Transverse colon (tissue), 4 donors: ENCODE measurements at regions not wholly inside any gene's neighbourhood (a gene's known extent, or its start where the extent isn't known, plus 50 kb on each side); places are given as distances from the start of the nearest gene placed in this dataset.

Experiments used
- DNase-seq: peaks from one replicate; pipeline ENCODE4 v3.0.0-alpha.2; 2019
- H3K27ac ChIP-seq, 4 donors: fragments of 200-600 bp; sonication (generic); 2 replicates each; pipeline ENCODE4 v1.5.1; 2016 to 2018; ENCODE audit warnings: inconsistent platforms in 4 of 4
- H3K27me3 ChIP-seq: fragments of 200-600 bp; sonication (generic); 2 replicates; pipeline ENCODE4 v1.5.1; 2017; ENCODE audit warnings: inconsistent platforms
- H3K36me3 ChIP-seq, 4 donors: fragments of 200-600 bp; sonication (generic); 2 replicates each; pipeline ENCODE4 v1.5.1; 2017 to 2019; ENCODE audit warnings: inconsistent platforms in 4 of 4
- H3K4me1 ChIP-seq, 4 donors: fragments of 200-600 bp; sonication (generic); 2 replicates each; pipeline ENCODE4 v1.5.1; 2017 to 2020; ENCODE audit warnings: inconsistent platforms in 4 of 4
- H3K4me3 ChIP-seq, 4 donors: fragments of 200-600 bp; sonication (generic); 1 replicate in 1 of 4; 2 replicates in 3 of 4; pipeline versions ENCODE4 v1.5.1 to v1.6.1; 2017 to 2019; ENCODE audit warnings: inconsistent platforms in 4 of 4
- H3K9me3 ChIP-seq, 2 donors: fragments of 200-600 bp; sonication (generic); 2 replicates each; pipeline ENCODE4 v1.5.1; 2017 to 2019; ENCODE audit warnings: inconsistent platforms in 2 of 2
- CTCF ChIP-seq, 5 experiments: fragments of 200-600 bp in 3 of 5; fragments of 450-650 bp in 2 of 5; sonication (generic) in 3 of 5; IDR thresholded peaks; 1 replicate in 2 of 5; 2 replicates in 3 of 5; pipeline ENCODE4 v1.5.1; 2016 to 2017; ENCODE audit warnings: antibody characterized with exemption in 5 of 5, inconsistent platforms in 3 of 5, mild to moderate bottlenecking in 2 of 5, moderate library complexity in 1 of 5
- EP300 ChIP-seq: sonication (generic); formaldehyde crosslinking; IDR thresholded peaks from one replicate; pipeline ENCODE4 v1.6.1; 2017; ENCODE audit warnings: antibody characterized with exemption, low read depth
- POLR2A ChIP-seq: fragments of 450-650 bp; IDR thresholded peaks from one replicate; pipeline ENCODE4 v1.6.1; 2016; ENCODE audit warnings: antibody characterized with exemption, mild to moderate bottlenecking, moderate library complexity
- POLR2AphosphoS5 ChIP-seq, 3 donors: sonication (generic); formaldehyde crosslinking; IDR thresholded peaks; one replicate each; pipeline ENCODE4 v1.6.1; 2016; ENCODE audit warnings: antibody characterized with exemption in 3 of 3
- WGBS, 2 donors: methylation state at CpG; one replicate each; pipeline ENCODE4 v1.1.5; 2018; ENCODE audit warnings: low coverage in 1 of 2; 5-methylcytosine and 5-hydroxymethylcytosine counted together
- in situ Hi-C, 4 donors: fragments of 200-750 bp; cut with MboI; loops; one replicate each; pipeline versions ENCODE4 v1.15.0 to v1.15.1; 2017; ENCODE audit warnings: low sequenced_read_pairs in 3 of 4, low pct_ligation_motif_present in 1 of 4, low pct_unique_long_range_greater_than_20kb in 1 of 4
- intact Hi-C: fragments of 100-400 bp; cut with DNase I; formaldehyde crosslinking; loops from one replicate; pipeline ENCODE4 v1.15.1; 2023; ENCODE audit warnings: low total_unique reads

GRCh38 chr3:187612656-187613055 is 57.5 kb downstream of the SST start:
- Histone ChIP-seq H3K27me3 (peaks cover 8% of the 10 kb centered on the region), H3K4me1 (no peaks in the 10 kb centered on the region), H3K27ac (no peak overlapping the region), H3K9me3 (no peaks in the 10 kb centered on the region), H3K36me3 (no peaks in the 10 kb centered on the region), H3K4me3 (no peak overlapping the region)
- no peak for TF ChIP-seq POLR2A
- TF ChIP-seq POLR2AphosphoS5 (IDR thresholded peaks at IDR 0.05) = no peak
- TF ChIP-seq CTCF (IDR thresholded peaks at IDR 0.05) = no peak
- TF ChIP-seq EP300 = no peak
- 43 to 50% methylated on average over 1 of the region's 1 CpG for WGBS, 2 donors
- intact Hi-C loops = no loop called here
- no peak for DNase-seq
- in situ Hi-C loops = no loop called here

- DNase-seq = no peak
- Histone ChIP-seq H3K4me1 (no peaks in the 10 kb centered on the region), H3K4me3 (no peak overlapping the region), H3K27ac (no peak overlapping the region), H3K27me3 (peaks cover 11% of the 10 kb centered on the region), H3K36me3 (no peaks in the 10 kb centered on the region), H3K9me3 (no peaks in the 10 kb centered on the region)
- no peak for TF ChIP-seq CTCF (IDR thresholded peaks at IDR 0.05)
- no peak for TF ChIP-seq EP300
- no peak for TF ChIP-seq POLR2A
- no peak for TF ChIP-seq POLR2AphosphoS5 (IDR thresholded peaks at IDR 0.05)
- in situ Hi-C loops (no loop called here), intact Hi-C loops (no loop called here)
- WGBS, 2 donors = 24% methylated on average over 1 of the region's 1 CpG; no CpG with 5 or more reads in 1 of the 2 donors
Observed at GRCh38 chr3:187610981-187611511, 59.1 kb downstream of the SST start.

GRCh38 chr3:187594272-187594671 is 75.9 kb downstream of the SST start:
- Histone ChIP-seq H3K36me3 (no peaks in the 10 kb centered on the region), H3K9me3 (no peaks in the 10 kb centered on the region), H3K4me1 (no peaks in the 10 kb centered on the region), H3K4me3 (no peak overlapping the region), H3K27me3 (peaks cover 2% of the 10 kb centered on the region), H3K27ac (no peak overlapping the region)
- DNase-seq = no peak
- 29% methylated on average over 2 of the region's 2 CpGs; no CpG with 5 or more reads in 1 of the 2 donors for WGBS, 2 donors
- intact Hi-C loops (no loop called here), in situ Hi-C loops (no loop called here)
- TF ChIP-seq EP300 (no peak), CTCF (IDR thresholded peaks at IDR 0.05) (no peak)

- H3K27me3 ChIP-seq = peaks cover 2% of the 10 kb centered on the region
- DNase-seq = no peak
- WGBS, 2 donors = 70% methylated on average over 5 of the region's 5 CpGs; no CpG with 5 or more reads in 1 of the 2 donors
- no peaks in the 10 kb centered on the region for H3K9me3 ChIP-seq
- H3K4me3 ChIP-seq = no peak overlapping the region
- no peaks in the 10 kb centered on the region for H3K4me1 ChIP-seq
- H3K36me3 ChIP-seq = no peaks in the 10 kb centered on the region
- H3K27ac ChIP-seq = no peak overlapping the region
- in situ Hi-C loops (no loop called here), intact Hi-C loops (no loop called here)
- TF ChIP-seq CTCF (IDR thresholded peaks at IDR 0.05) (no peak), EP300 (no peak), POLR2AphosphoS5 (IDR thresholded peaks at IDR 0.05) (no peak), POLR2A (no peak)
Observed at GRCh38 chr3:187593451-187593850, 76.7 kb downstream of the SST start.
